Urothelium cell line (cell line): ENCODE measurements at regions not wholly inside any gene's neighbourhood (a gene's known extent, or its start where the extent isn't known, plus 50 kb on each side); places are given as distances from the start of the nearest gene placed in this dataset.
A peak's percentile ranks its signal among the peaks of the same experiment; 100 is the strongest.

ENCODE experiments used
- DNase-seq: peaks from one replicate; pipeline ENCODE4 v3.0.0; 2011; ENCODE audit warnings: low spot score, mixed read lengths
- FAIRE-seq: peaks from 2 replicates; lab custom pipeline; 2011; peaks lifted over from hg19 to GRCh38; lab: Jason Lieb, UNC

GRCh38 chr6:112774319-112774718 is 427.2 kb downstream of the RFPL4B start:
- FAIRE-seq: no peak
- DNase-seq: no peak

GRCh38 chr6:112780498-112781096 is 433.5 kb downstream of the RFPL4B start:
- FAIRE-seq (no peak), DNase-seq (peak; percentile 46)

GRCh38 chr6:112781241-112781640 is 434.1 kb downstream of the RFPL4B start:
- DNase-seq (no peak), FAIRE-seq (no peak)

GRCh38 chr6:112785408-112785807 is 438.3 kb downstream of the RFPL4B start:
- no peak for DNase-seq
- no peak for FAIRE-seq

- DNase-seq: no peak
- no peak for FAIRE-seq
These were observed 439.7 kb downstream of the RFPL4B start for GRCh38 chr6:112786801-112787200.

GRCh38 chr6:112787371-112787770 is 440.2 kb downstream of the RFPL4B start:
- FAIRE-seq (no peak), DNase-seq (no peak)

- no peak for DNase-seq
- no peak for FAIRE-seq
These were observed 448.2 kb downstream of the RFPL4B start for GRCh38 chr6:112795316-112795715.

- no peak for DNase-seq
- no peak for FAIRE-seq
These were observed 449.6 kb downstream of the RFPL4B start for GRCh38 chr6:112796712-112797111.

- FAIRE-seq: no peak
- no peak for DNase-seq
These were observed 452.8 kb downstream of the RFPL4B start for GRCh38 chr6:112799889-112800288.

- FAIRE-seq: no peak
- no peak for DNase-seq
These were observed 453.3 kb downstream of the RFPL4B start for GRCh38 chr6:112800439-112800838.

GRCh38 chr6:112800916-112801315 is 453.8 kb downstream of the RFPL4B start:
- no peak for FAIRE-seq
- DNase-seq: no peak

GRCh38 chr6:112801468-112802080 is 454.4 kb downstream of the RFPL4B start:
- FAIRE-seq (no peak), DNase-seq (no peak)

- peak; percentile 16 for DNase-seq
- no peak for FAIRE-seq
These were observed 455.0 kb downstream of the RFPL4B start for GRCh38 chr6:112802144-112802543.

GRCh38 chr6:112804638-112805330 is 457.7 kb downstream of the RFPL4B start:
- no peak for DNase-seq

GRCh38 chr6:112806163-112806865 is 459.2 kb downstream of the RFPL4B start:
- DNase-seq (no peak), FAIRE-seq (no peak)

More at GRCh38 chr6:112804638-112805330, 457.7 kb downstream of the RFPL4B start:
- FAIRE-seq: no peak

- FAIRE-seq (no peak), DNase-seq (no peak)
These were observed 474.3 kb downstream of the RFPL4B start for GRCh38 chr6:112821476-112821875.

GRCh38 chr6:112822769-112823168 is 475.6 kb downstream of the RFPL4B start:
- no peak for FAIRE-seq

GRCh38 chr6:112827793-112828192 is 480.7 kb downstream of the RFPL4B start:
- DNase-seq (no peak), FAIRE-seq (no peak)

More at GRCh38 chr6:112822769-112823168, 475.6 kb downstream of the RFPL4B start:
- no peak for DNase-seq

- FAIRE-seq (no peak), DNase-seq (no peak)
These were observed 483.9 kb downstream of the RFPL4B start for GRCh38 chr6:112831022-112831421.

- DNase-seq: no peak
- no peak for FAIRE-seq
These were observed 486.5 kb downstream of the RFPL4B start for GRCh38 chr6:112833581-112834131.

- DNase-seq (no peak), FAIRE-seq (no peak)
These were observed 487.9 kb downstream of the RFPL4B start for GRCh38 chr6:112835078-112835477.
